GM23338 (cell line): ENCODE measurements at regions not wholly inside any gene's neighbourhood (a gene's known extent, or its start where the extent isn't known, plus 50 kb on each side); places are given as distances from the start of the nearest gene placed in this dataset.

Source experiments
- ATAC-seq: fragments of 200-7000 bp; cut with Tn5 transposase; 3 replicates; pipeline ENCODE4 v1.9.1; 2020
- DNase-seq: peaks from one replicate; pipeline ENCODE4 v3.0.0-alpha.2; 2015; ENCODE audit warnings: low spot score
- H2AFZ ChIP-seq: fragments of 200-600 bp; sonication (generic); 2 replicates; pipeline ENCODE4 v1.8.0; 2016; ENCODE audit warnings: antibody characterized with exemption, mild to moderate bottlenecking, moderate library complexity
- H3F3A ChIP-seq: fragments of 200-600 bp; sonication (generic); replicated peaks from 2 replicates; pipeline ENCODE4 v1.8.0; 2017; ENCODE audit warnings: antibody characterized with exemption, mixed run types, low read depth
- H3K27ac ChIP-seq: fragments of 200-600 bp; sonication (generic); 2 replicates; pipeline ENCODE4 v1.6.1; 2016; ENCODE audit warnings: low read depth
- H3K27me3 ChIP-seq: fragments of 200-600 bp; sonication (generic); 2 replicates; pipeline ENCODE4 v1.8.0; 2016; ENCODE audit warnings: mild to moderate bottlenecking, mixed run types, moderate library complexity; ENCODE audit not compliant: insufficient read depth
- H3K36me3 ChIP-seq: fragments of 200-600 bp; sonication (generic); 2 replicates; pipeline ENCODE4 v1.8.0; 2016; ENCODE audit warnings: mild to moderate bottlenecking; ENCODE audit not compliant: insufficient read depth
- H3K4me1 ChIP-seq: fragments of 200-600 bp; sonication (generic); 2 replicates; pipeline ENCODE4 v1.8.0; 2016; ENCODE audit warnings: mild to moderate bottlenecking, moderate library complexity; ENCODE audit not compliant: insufficient read depth
- H3K4me2 ChIP-seq: fragments of 200-600 bp; sonication (generic); 2 replicates; pipeline ENCODE4 v1.7.1; 2017; ENCODE audit warnings: mixed run types
- H3K4me3 ChIP-seq: fragments of 200-600 bp; sonication (generic); 2 replicates; pipeline ENCODE4 v1.6.1; 2016; ENCODE audit warnings: mixed run types
- H3K79me2 ChIP-seq: fragments of 200-600 bp; sonication (generic); replicated peaks from 2 replicates; pipeline ENCODE4 v1.8.0; 2017; ENCODE audit warnings: mild to moderate bottlenecking; ENCODE audit not compliant: insufficient read depth
- H3K9me2 ChIP-seq: fragments of 200-600 bp; sonication (generic); 2 replicates; pipeline ENCODE4 v1.8.0; 2017; ENCODE audit not compliant: insufficient read depth
- H4K20me1 ChIP-seq: fragments of 200-600 bp; sonication (generic); replicated peaks from 2 replicates; pipeline ENCODE4 v1.8.0; 2017; ENCODE audit warnings: mild to moderate bottlenecking; ENCODE audit not compliant: insufficient read depth
- H3K27ac Mint-ChIP-seq: 2 replicates; pipeline ENCODE4 v1.8.0; 2020; ENCODE audit warnings: inconsistent platforms, mild to moderate bottlenecking, moderate library complexity, mixed read lengths
- H3K27me3 Mint-ChIP-seq: 3 replicates; pipeline ENCODE4 v1.8.0; 2022; ENCODE audit warnings: low read depth, mild to moderate bottlenecking, moderate library complexity, mixed read lengths, inconsistent platforms; ENCODE audit not compliant: insufficient read depth, poor library complexity
- H3K36me3 Mint-ChIP-seq: 3 replicates; pipeline ENCODE4 v1.8.0; 2021; ENCODE audit warnings: low read depth, mild to moderate bottlenecking, inconsistent platforms, moderate library complexity, mixed read lengths
- H3K4me1 Mint-ChIP-seq: 3 replicates; pipeline ENCODE4 v1.8.0; 2020; ENCODE audit warnings: mild to moderate bottlenecking, inconsistent platforms, mixed read lengths
- H3K4me3 Mint-ChIP-seq: 3 replicates; pipeline ENCODE4 v1.8.0; 2021; ENCODE audit warnings: moderate library complexity, mild to moderate bottlenecking, inconsistent platforms, mixed read lengths
- H3K9me3 Mint-ChIP-seq: 3 replicates; pipeline ENCODE4 v1.8.0; 2020; ENCODE audit warnings: moderate library complexity, mild to moderate bottlenecking, inconsistent platforms, mixed read lengths
- CREB1 ChIP-seq: fragments of 250-450 bp; sonication (Bioruptor Pico); IDR thresholded peaks from 2 replicates; pipeline ENCODE4 v1.5.0; 2020; ENCODE audit warnings: low read depth, mild to moderate bottlenecking, moderate library complexity
- CTCF ChIP-seq, 2 experiments: fragments of 200-600 bp in 1 of 2; sonication (generic) in 1 of 2; conservative IDR thresholded peaks; 2 replicates each; pipeline versions ENCODE4 v1.5.1 to v1.6.1; 2016 to 2017; ENCODE audit warnings: antibody characterized with exemption in 2 of 2, low read depth in 2 of 2, mild to moderate bottlenecking in 2 of 2, moderate library complexity in 1 of 2
- ETS1 ChIP-seq: IDR thresholded peaks from 2 replicates; pipeline ENCODE4 v1.6.1; 2016; ENCODE audit warnings: antibody characterized with exemption
- EZH2 ChIP-seq: fragments of 200-600 bp; sonication (generic); IDR thresholded peaks from one replicate; pipeline ENCODE4 v1.8.0; 2017; ENCODE audit warnings: antibody characterized with exemption, mild to moderate bottlenecking, low read depth; ENCODE audit not compliant: unreplicated experiment
- JUNB ChIP-seq: IDR thresholded peaks from one replicate; pipeline ENCODE4 v1.6.1; 2016; ENCODE audit warnings: antibody characterized with exemption; ENCODE audit not compliant: unreplicated experiment
- NANOG ChIP-seq: IDR thresholded peaks from 2 replicates; pipeline ENCODE4 v1.6.1; 2016; ENCODE audit warnings: antibody characterized with exemption, borderline replicate concordance
- POLR2AphosphoS5 ChIP-seq: IDR thresholded peaks from 2 replicates; pipeline ENCODE4 v1.6.1; 2016; ENCODE audit warnings: antibody characterized with exemption, low read depth
- REST ChIP-seq: IDR thresholded peaks from one replicate; pipeline ENCODE4 v1.6.1; 2018; ENCODE audit warnings: antibody characterized with exemption; ENCODE audit not compliant: unreplicated experiment
- STAT1 ChIP-seq: IDR thresholded peaks from one replicate; pipeline ENCODE4 v1.6.1; 2016; ENCODE audit warnings: antibody characterized with exemption; ENCODE audit not compliant: unreplicated experiment
- ZNF114 ChIP-seq: fragments of 250-450 bp; sonication (Bioruptor Pico); IDR thresholded peaks from 2 replicates; pipeline ENCODE4 v1.5.0; 2020; ENCODE audit warnings: mild to moderate bottlenecking, moderate library complexity
- ZNF331 ChIP-seq: fragments of 250-450 bp; sonication (Bioruptor Pico); IDR thresholded peaks from 2 replicates; pipeline ENCODE4 v1.5.0; 2020; ENCODE audit warnings: low read depth, mild to moderate bottlenecking, moderate library complexity
- ZNF462 ChIP-seq: fragments of 250-450 bp; sonication (Bioruptor Pico); IDR thresholded peaks from 2 replicates; pipeline ENCODE4 v1.5.0; 2020; ENCODE audit warnings: mild to moderate bottlenecking, moderate library complexity

GRCh38 chr3:80836395-80836794, 925.0 kb downstream of the GBE1 start:
- TF ChIP-seq ZNF331 (CRISPR knock-in tag) (no peak), POLR2AphosphoS5 (no peak), JUNB (no peak), NANOG (no peak), CTCF (conservative IDR thresholded peaks at IDR 0.05; ENCODE audit: low read depth in 2 of 2) (no peak), CREB1 (no peak), STAT1 (no peak), ETS1 (no peak), EZH2 (no peak), ZNF462 (CRISPR knock-in tag) (no peak), REST (no peak), ZNF114 (CRISPR knock-in tag) (no peak)
- peaks cover 8% of the 10 kb centered on the region; the same call in 2 of the 3 replicates for H3K9me3 Mint-ChIP-seq
- H3K36me3 Mint-ChIP-seq, result no peaks in the 10 kb centered on the region
- Histone ChIP-seq H2AFZ (no peak overlapping the region), H3K79me2 (no peaks in the 10 kb centered on the region), H3K27ac (no peak overlapping the region), H3K4me1 (no peaks in the 10 kb centered on the region), H3K9me2 (no peaks in the 10 kb centered on the region), H3K4me2 (no peak overlapping the region), H3F3A (no peaks in the 10 kb centered on the region), H4K20me1 (no peaks in the 10 kb centered on the region), H3K36me3 (no peaks in the 10 kb centered on the region), H3K27me3 (no peaks in the 10 kb centered on the region), H3K4me3 (no peak overlapping the region)
- H3K4me3 Mint-ChIP-seq, result no peak overlapping the region
- H3K4me1 Mint-ChIP-seq, result no peaks in the 10 kb centered on the region
- no peak overlapping the region for H3K27ac Mint-ChIP-seq
- ATAC-seq, result no peak
- no peaks in the 10 kb centered on the region for H3K27me3 Mint-ChIP-seq
- no peak for DNase-seq
